ENCODE measurements at regions not wholly inside any gene's neighbourhood (a gene's known extent, or its start where the extent isn't known, plus 50 kb on each side); places are given as distances from the start of the nearest gene placed in this dataset.

GRCh38 chr10:120368927-120369326 is 88.1 kb upstream of the PLPP4 start:
- H3K79me2 ChIP-seq: no peaks in the 10 kb centered on the region
- H3K9me2 ChIP-seq (replicated peaks; ENCODE audit: insufficient read depth): no peaks in the 10 kb centered on the region
- TF ChIP-seq, protein P1, sequence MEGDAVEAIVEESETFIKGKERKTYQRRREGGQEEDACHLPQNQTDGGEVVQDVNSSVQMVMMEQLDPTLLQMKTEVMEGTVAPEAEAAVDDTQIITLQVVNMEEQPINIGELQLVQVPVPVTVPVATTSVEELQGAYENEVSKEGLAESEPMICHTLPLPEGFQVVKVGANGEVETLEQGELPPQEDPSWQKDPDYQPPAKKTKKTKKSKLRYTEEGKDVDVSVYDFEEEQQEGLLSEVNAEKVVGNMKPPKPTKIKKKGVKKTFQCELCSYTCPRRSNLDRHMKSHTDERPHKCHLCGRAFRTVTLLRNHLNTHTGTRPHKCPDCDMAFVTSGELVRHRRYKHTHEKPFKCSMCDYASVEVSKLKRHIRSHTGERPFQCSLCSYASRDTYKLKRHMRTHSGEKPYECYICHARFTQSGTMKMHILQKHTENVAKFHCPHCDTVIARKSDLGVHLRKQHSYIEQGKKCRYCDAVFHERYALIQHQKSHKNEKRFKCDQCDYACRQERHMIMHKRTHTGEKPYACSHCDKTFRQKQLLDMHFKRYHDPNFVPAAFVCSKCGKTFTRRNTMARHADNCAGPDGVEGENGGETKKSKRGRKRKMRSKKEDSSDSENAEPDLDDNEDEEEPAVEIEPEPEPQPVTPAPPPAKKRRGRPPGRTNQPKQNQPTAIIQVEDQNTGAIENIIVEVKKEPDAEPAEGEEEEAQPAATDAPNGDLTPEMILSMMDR (IDR thresholded peaks at IDR 0.05; ENCODE audit: poor library complexity): no peak
- no peak for TF ChIP-seq EZH2phosphoT487 (IDR thresholded peaks at IDR 0.05; ENCODE audit: low read depth, severe bottlenecking, unreplicated experiment)
- TF ChIP-seq EZH2 (IDR thresholded peaks at IDR 0.05; ENCODE audit: borderline replicate concordance): no peak
- H3K36me3 ChIP-seq (replicated peaks; ENCODE audit: insufficient read depth, low read depth): no peaks in the 10 kb centered on the region
- 54% methylated on average over 5 of the region's 5 CpGs for whole genome bisulfite sequencing (ENCODE audit: low lambda C conversion rate, missing lambda C conversion rate)
- H3K9me3 ChIP-seq (ENCODE audit: low read depth): no peaks in the 10 kb centered on the region
- H3K4me2 ChIP-seq: no peak overlapping the region
- H3K27me3 ChIP-seq: peaks cover 17% of the 10 kb centered on the region
- no peak overlapping the region for H3K27ac ChIP-seq
- H3K4me3 ChIP-seq: no peak overlapping the region
- DNase-seq (ENCODE audit: low spot score): no peak
- no peaks in the 10 kb centered on the region for H3K4me1 ChIP-seq (ENCODE audit: insufficient read depth)
- no peaks in the 10 kb centered on the region for H4K20me1 ChIP-seq (ENCODE audit: insufficient read depth, poor library complexity, severe bottlenecking)
- no peak overlapping the region for H2AFZ ChIP-seq

GRCh38 chr10:120369856-120370276 is 87.2 kb upstream of the PLPP4 start:
- peaks cover 17% of the 10 kb centered on the region for H3K27me3 ChIP-seq

GRCh38 chr10:120371856-120372255 is 85.2 kb upstream of the PLPP4 start:
- WGBS (ENCODE audit: low lambda C conversion rate, missing lambda C conversion rate): 79% methylated on average over 4 of the region's 4 CpGs
- Histone ChIP-seq H3K9me3 (ENCODE audit: low read depth) (no peaks in the 10 kb centered on the region), H3K27me3 (peaks cover 17% of the 10 kb centered on the region), H4K20me1 (ENCODE audit: insufficient read depth, poor library complexity, severe bottlenecking) (no peaks in the 10 kb centered on the region), H3K9me2 (replicated peaks; ENCODE audit: insufficient read depth) (no peaks in the 10 kb centered on the region), H3K27ac (no peak overlapping the region), H3K36me3 (replicated peaks; ENCODE audit: insufficient read depth, low read depth) (no peaks in the 10 kb centered on the region), H3K79me2 (no peaks in the 10 kb centered on the region), H2AFZ (no peak overlapping the region), H3K4me1 (ENCODE audit: insufficient read depth) (no peaks in the 10 kb centered on the region), H3K4me3 (no peak overlapping the region), H3K4me2 (no peak overlapping the region)
- no peak for DNase-seq (ENCODE audit: low spot score)
- TF ChIP-seq EZH2phosphoT487 (IDR thresholded peaks at IDR 0.05; ENCODE audit: low read depth, severe bottlenecking, unreplicated experiment) (no peak), EZH2 (IDR thresholded peaks at IDR 0.05; ENCODE audit: borderline replicate concordance) (no peak)
- TF ChIP-seq, protein P1 (IDR thresholded peaks at IDR 0.05; ENCODE audit: poor library complexity): no peak

More at GRCh38 chr10:120369856-120370276, 87.2 kb upstream of the PLPP4 start:
- H3K4me2 ChIP-seq: no peak overlapping the region
- H3K27ac ChIP-seq: no peak overlapping the region
- H3K79me2 ChIP-seq: no peaks in the 10 kb centered on the region
- H3K36me3 ChIP-seq (replicated peaks; ENCODE audit: insufficient read depth, low read depth): no peaks in the 10 kb centered on the region
- 71% methylated on average over 2 of the region's 2 CpGs for WGBS (ENCODE audit: low lambda C conversion rate, missing lambda C conversion rate)
- DNase-seq (ENCODE audit: low spot score): no peak
- no peaks in the 10 kb centered on the region for H3K9me3 ChIP-seq (ENCODE audit: low read depth)
- no peak overlapping the region for H2AFZ ChIP-seq
- TF ChIP-seq EZH2 (IDR thresholded peaks at IDR 0.05; ENCODE audit: borderline replicate concordance) (no peak), EZH2phosphoT487 (IDR thresholded peaks at IDR 0.05; ENCODE audit: low read depth, severe bottlenecking, unreplicated experiment) (no peak)
- TF ChIP-seq, protein P1 (IDR thresholded peaks at IDR 0.05; ENCODE audit: poor library complexity): no peak
- H3K9me2 ChIP-seq (replicated peaks; ENCODE audit: insufficient read depth): no peaks in the 10 kb centered on the region
- no peaks in the 10 kb centered on the region for H4K20me1 ChIP-seq (ENCODE audit: insufficient read depth, poor library complexity, severe bottlenecking)
- H3K4me1 ChIP-seq (ENCODE audit: insufficient read depth): no peaks in the 10 kb centered on the region
- H3K4me3 ChIP-seq: no peak overlapping the region

DNA sequence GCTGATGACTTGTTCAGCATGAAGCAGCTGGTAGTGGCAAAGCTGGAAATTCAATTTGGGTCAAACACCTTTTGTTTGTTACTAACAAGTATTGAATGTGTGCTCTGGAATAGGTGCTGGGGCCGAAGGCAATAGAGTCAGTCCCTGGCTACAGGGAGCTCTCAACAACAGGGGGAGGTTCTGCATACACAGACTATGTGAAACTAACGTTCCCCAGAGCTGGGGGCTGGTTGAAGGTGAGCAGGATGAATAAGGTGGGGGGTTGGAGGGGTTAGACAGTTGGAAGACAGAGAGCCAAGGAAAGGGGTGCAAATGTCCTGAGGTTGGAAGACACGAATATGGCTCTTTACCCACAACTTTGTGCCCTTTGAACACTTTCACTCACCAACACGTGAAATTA is 84.1 kb upstream of the PLPP4 start:
- Histone ChIP-seq H3K9me2 (replicated peaks; ENCODE audit: insufficient read depth) (no peaks in the 10 kb centered on the region), H3K36me3 (replicated peaks; ENCODE audit: insufficient read depth, low read depth) (no peaks in the 10 kb centered on the region), H3K4me3 (no peak overlapping the region), H3K27ac (no peak overlapping the region), H2AFZ (no peak overlapping the region), H3K4me1 (ENCODE audit: insufficient read depth) (no peaks in the 10 kb centered on the region), H3K9me3 (ENCODE audit: low read depth) (no peaks in the 10 kb centered on the region), H3K4me2 (no peak overlapping the region), H3K27me3 (peaks cover 6% of the 10 kb centered on the region), H4K20me1 (ENCODE audit: insufficient read depth, poor library complexity, severe bottlenecking) (no peaks in the 10 kb centered on the region), H3K79me2 (no peaks in the 10 kb centered on the region)
- WGBS (ENCODE audit: low lambda C conversion rate, missing lambda C conversion rate): 72% methylated on average over 4 of the region's 4 CpGs
- TF ChIP-seq EZH2phosphoT487 (IDR thresholded peaks at IDR 0.05; ENCODE audit: low read depth, severe bottlenecking, unreplicated experiment) (no peak), EZH2 (IDR thresholded peaks at IDR 0.05; ENCODE audit: borderline replicate concordance) (no peak)
- TF ChIP-seq, protein P1 (IDR thresholded peaks at IDR 0.05; ENCODE audit: poor library complexity): no peak
- no peak for DNase-seq (ENCODE audit: low spot score)
